ENCODE measurements at regions not wholly inside any gene's neighbourhood (a gene's known extent, or its start where the extent isn't known, plus 50 kb on each side); places are given as distances from the start of the nearest gene placed in this dataset.

DNA sequence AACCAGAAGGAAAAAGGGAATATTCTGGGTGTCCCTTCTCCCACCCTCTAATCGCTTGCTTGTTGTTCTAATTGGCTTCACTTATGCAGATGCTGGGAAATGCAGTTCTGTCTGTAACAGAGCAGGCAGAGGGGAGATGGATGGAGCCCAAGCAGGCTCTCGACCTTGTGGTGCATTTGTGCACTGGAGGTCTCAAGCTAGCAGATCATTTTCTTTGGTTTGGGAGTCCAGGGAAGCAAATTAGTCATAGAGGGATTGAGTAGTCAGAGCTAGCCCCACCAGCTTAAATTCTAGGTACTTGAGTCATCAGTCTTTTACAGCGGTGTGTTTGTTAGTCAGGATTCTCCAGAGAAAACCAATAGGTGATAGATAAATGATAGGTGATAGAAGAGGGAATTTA lies 234.7 kb upstream of the ECI2 start:
- no peak overlapping the region for H3K27ac ChIP-seq
- no peak overlapping the region for H3K4me3 ChIP-seq
- no peaks in the 10 kb centered on the region for H3K27me3 ChIP-seq
- H3K9me3 ChIP-seq: peaks cover 0 to 3% of the 10 kb centered on the region in 2 donors
- H3K4me1 ChIP-seq: no peaks in the 10 kb centered on the region
- intact Hi-C loops (cut with DNase I; ENCODE audit: low total_unique reads): no loop called here
- no peaks in the 10 kb centered on the region for H3K36me3 ChIP-seq
- no peak for DNase-seq (ENCODE audit: low spot score in 2 of 2)
- TF ChIP-seq POLR2AphosphoS5 (IDR thresholded peaks at IDR 0.05) (no peak), POLR2A (IDR thresholded peaks at IDR 0.05) (no peak)
- TF ChIP-seq, protein P1, sequence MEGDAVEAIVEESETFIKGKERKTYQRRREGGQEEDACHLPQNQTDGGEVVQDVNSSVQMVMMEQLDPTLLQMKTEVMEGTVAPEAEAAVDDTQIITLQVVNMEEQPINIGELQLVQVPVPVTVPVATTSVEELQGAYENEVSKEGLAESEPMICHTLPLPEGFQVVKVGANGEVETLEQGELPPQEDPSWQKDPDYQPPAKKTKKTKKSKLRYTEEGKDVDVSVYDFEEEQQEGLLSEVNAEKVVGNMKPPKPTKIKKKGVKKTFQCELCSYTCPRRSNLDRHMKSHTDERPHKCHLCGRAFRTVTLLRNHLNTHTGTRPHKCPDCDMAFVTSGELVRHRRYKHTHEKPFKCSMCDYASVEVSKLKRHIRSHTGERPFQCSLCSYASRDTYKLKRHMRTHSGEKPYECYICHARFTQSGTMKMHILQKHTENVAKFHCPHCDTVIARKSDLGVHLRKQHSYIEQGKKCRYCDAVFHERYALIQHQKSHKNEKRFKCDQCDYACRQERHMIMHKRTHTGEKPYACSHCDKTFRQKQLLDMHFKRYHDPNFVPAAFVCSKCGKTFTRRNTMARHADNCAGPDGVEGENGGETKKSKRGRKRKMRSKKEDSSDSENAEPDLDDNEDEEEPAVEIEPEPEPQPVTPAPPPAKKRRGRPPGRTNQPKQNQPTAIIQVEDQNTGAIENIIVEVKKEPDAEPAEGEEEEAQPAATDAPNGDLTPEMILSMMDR (IDR thresholded peaks at IDR 0.05): no peak

DNA sequence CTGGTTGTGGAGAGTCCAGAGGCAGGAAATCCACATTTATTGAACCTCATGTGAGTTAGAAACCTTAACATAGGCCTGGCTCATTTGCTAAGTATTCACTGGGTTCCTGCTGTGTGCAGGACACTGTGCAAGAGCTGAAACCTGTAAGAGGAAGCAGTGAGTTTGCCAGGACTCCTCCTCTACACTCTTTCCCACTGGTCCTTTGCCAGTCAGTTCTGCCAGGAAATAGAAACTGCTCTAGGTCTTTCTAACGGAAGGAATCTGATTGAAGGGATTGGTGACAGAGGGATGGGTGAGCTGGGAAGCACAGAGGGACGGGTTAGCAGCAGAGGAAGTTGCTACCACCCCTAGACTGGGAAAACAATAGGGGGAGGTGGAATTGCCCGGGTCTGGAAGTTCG lies 234.2 kb upstream of the ECI2 start:
- H3K4me3 ChIP-seq: no peak overlapping the region
- TF ChIP-seq POLR2A (IDR thresholded peaks at IDR 0.05) (no peak), POLR2AphosphoS5 (IDR thresholded peaks at IDR 0.05) (no peak)
- TF ChIP-seq, protein P1 (IDR thresholded peaks at IDR 0.05): no peak
- no peaks in the 10 kb centered on the region for H3K36me3 ChIP-seq
- no peak for DNase-seq (ENCODE audit: low spot score in 2 of 2)
- H3K9me3 ChIP-seq: peaks cover 0 to 3% of the 10 kb centered on the region in 2 donors
- intact Hi-C loops (cut with DNase I; ENCODE audit: low total_unique reads): no loop called here
- H3K27me3 ChIP-seq: no peaks in the 10 kb centered on the region
- no peaks in the 10 kb centered on the region for H3K4me1 ChIP-seq
- no peak overlapping the region for H3K27ac ChIP-seq

DNA sequence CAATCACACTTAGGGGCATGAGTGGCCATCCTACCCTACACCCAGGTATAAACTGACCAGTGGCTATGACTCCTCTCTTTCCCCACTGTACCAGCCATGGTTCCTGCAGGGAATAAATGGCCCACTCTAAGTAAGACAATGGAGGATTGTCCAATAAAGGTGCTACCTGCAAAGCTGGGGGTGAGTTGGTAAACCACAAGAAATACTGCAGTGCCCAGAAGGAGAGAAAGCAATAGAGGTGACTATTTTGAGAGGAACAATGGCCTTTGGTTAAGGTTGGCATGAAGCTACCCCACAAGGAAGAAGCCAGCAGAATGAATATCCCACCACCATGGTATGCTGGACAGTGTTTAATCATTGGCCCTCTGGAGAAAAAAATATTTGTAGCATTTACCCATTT lies 233.3 kb upstream of the ECI2 start:
- H3K9me3 ChIP-seq: peaks cover 0 to 3% of the 10 kb centered on the region in 2 donors
- DNase-seq (ENCODE audit: low spot score in 2 of 2): no peak
- no peaks in the 10 kb centered on the region for H3K27me3 ChIP-seq
- no peaks in the 10 kb centered on the region for H3K36me3 ChIP-seq
- TF ChIP-seq, protein P1 (IDR thresholded peaks at IDR 0.05): no peak
- TF ChIP-seq POLR2AphosphoS5 (IDR thresholded peaks at IDR 0.05): no peak
- no peak for TF ChIP-seq POLR2A (IDR thresholded peaks at IDR 0.05)
- H3K4me3 ChIP-seq: no peak overlapping the region
- intact Hi-C loops (cut with DNase I; ENCODE audit: low total_unique reads): no loop called here
- no peak overlapping the region for H3K27ac ChIP-seq
- H3K4me1 ChIP-seq: no peaks in the 10 kb centered on the region

DNA sequence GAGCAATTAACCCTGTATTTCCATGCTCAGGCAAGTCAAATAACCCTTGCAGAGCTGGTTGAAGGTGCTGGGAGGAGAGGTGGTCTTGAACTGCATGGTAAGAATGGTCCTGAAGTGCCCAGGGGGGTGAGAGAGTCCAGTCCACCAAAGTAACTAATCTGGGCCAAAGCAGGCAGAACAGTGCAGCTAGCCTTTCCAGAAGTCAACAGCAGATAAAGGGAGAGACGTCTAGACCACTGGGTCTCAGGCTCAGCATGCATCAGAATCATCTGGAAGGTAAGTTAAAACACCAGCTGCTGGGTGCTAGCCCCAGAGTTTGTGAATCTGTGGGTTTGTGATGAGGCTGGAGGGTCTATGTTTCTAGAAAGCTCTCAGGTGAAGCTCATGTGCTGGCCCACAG lies 232.3 kb upstream of the ECI2 start:
- Histone ChIP-seq H3K27ac (no peak overlapping the region), H3K9me3 (peaks cover 0 to 3% of the 10 kb centered on the region in 2 donors), H3K27me3 (no peaks in the 10 kb centered on the region), H3K4me3 (no peak overlapping the region), H3K36me3 (no peaks in the 10 kb centered on the region), H3K4me1 (no peaks in the 10 kb centered on the region)
- TF ChIP-seq, protein P1 (IDR thresholded peaks at IDR 0.05): no peak
- TF ChIP-seq POLR2AphosphoS5 (IDR thresholded peaks at IDR 0.05) (no peak), POLR2A (IDR thresholded peaks at IDR 0.05) (no peak)
- DNase-seq (ENCODE audit: low spot score in 2 of 2): no peak
- intact Hi-C loops (cut with DNase I; ENCODE audit: low total_unique reads): no loop called here

DNA sequence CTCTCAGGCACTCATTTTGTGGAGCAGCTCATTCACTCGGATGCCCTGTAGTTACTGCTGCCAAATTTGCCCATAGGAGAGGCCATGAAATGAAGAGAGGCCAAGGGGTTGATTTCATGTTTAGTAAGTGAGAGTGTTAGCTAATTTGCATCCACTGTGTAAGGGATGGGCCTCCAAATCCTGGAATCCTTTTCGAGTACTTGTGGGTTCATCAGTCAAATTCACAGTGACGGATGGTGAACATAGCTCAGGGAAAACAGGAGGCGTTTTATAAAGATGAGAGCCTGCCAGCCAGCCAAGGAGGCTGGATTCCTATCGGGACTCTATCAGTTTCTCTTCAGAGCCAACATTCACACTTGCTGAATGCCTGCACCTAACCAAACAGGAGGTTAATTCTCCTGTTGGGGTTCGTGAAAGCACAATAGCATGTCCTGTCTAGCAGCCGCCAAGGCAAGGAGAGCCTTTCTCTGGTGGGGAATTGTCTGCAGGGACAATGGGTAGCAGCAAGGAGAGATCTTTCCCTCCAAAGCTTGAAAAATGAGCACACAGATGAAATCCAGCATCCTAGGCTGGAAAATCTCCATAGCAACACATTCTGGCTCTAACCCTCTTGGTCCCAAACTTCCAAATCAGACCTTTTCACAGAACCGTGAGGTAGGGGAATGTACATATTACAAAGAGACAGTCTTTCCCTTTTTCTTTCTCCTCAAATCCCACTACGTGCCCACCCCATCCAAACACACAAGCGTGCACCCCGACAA lies 231.4 kb upstream of the ECI2 start:
- no peak for TF ChIP-seq POLR2AphosphoS5 (IDR thresholded peaks at IDR 0.05)
- no peak for TF ChIP-seq POLR2A (IDR thresholded peaks at IDR 0.05)
- TF ChIP-seq, protein P1 (IDR thresholded peaks at IDR 0.05): no peak
- no peaks in the 10 kb centered on the region for H3K27me3 ChIP-seq
- no peaks in the 10 kb centered on the region for H3K4me1 ChIP-seq
- H3K27ac ChIP-seq: no peak overlapping the region
- intact Hi-C loops (cut with DNase I; ENCODE audit: low total_unique reads): no loop called here
- no peak for DNase-seq (ENCODE audit: low spot score in 2 of 2)
- H3K36me3 ChIP-seq: no peaks in the 10 kb centered on the region
- peaks cover 0 to 3% of the 10 kb centered on the region in 2 donors for H3K9me3 ChIP-seq
- H3K4me3 ChIP-seq: no peak overlapping the region

Measured in breast epithelium (tissue), 4 donors.